Activated naive CD4-positive, alpha-beta T cell treated with anti-CD3 and anti-CD28 coated beads for 36 hours (primary cell): ENCODE measurements at regions not wholly inside any gene's neighbourhood (a gene's known extent, or its start where the extent isn't known, plus 50 kb on each side); places are given as distances from the start of the nearest gene placed in this dataset.

Source experiments
- CTCF ChIA-PET: fragments of 350-600 bp; sonication (Branson Sonifier 250); formaldehyde crosslinking; loops from one replicate; lab custom pipeline; 2021; ENCODE audit warnings: antibody characterized with exemption; lab: Charles Lee
- DNase-seq: peaks from one replicate; pipeline ENCODE4 v3.0.0-alpha.2; 2020
- H3K27ac Mint-ChIP-seq: one replicate; pipeline ENCODE4 v1.8.0; 2021; ENCODE audit warnings: mild to moderate bottlenecking, mixed read lengths
- H3K27me3 Mint-ChIP-seq: one replicate; pipeline ENCODE4 v1.8.0; 2021; ENCODE audit warnings: low read depth, mixed read lengths
- H3K36me3 Mint-ChIP-seq: one replicate; pipeline ENCODE4 v1.8.0; 2021; ENCODE audit warnings: low read depth, mixed read lengths
- H3K4me1 Mint-ChIP-seq: one replicate; pipeline ENCODE4 v1.8.0; 2021; ENCODE audit warnings: low read depth, mixed read lengths
- H3K4me3 Mint-ChIP-seq: one replicate; pipeline ENCODE4 v1.8.0; 2021; ENCODE audit warnings: mild to moderate bottlenecking, moderate library complexity, mixed read lengths
- H3K9me3 Mint-ChIP-seq: one replicate; pipeline ENCODE4 v1.8.0; 2021; ENCODE audit warnings: mixed read lengths
- intact Hi-C: fragments of 100-400 bp; cut with micrococcal nuclease; formaldehyde crosslinking; loops from one replicate; pipeline ENCODE4 v1.15.1; 2023

DNA sequence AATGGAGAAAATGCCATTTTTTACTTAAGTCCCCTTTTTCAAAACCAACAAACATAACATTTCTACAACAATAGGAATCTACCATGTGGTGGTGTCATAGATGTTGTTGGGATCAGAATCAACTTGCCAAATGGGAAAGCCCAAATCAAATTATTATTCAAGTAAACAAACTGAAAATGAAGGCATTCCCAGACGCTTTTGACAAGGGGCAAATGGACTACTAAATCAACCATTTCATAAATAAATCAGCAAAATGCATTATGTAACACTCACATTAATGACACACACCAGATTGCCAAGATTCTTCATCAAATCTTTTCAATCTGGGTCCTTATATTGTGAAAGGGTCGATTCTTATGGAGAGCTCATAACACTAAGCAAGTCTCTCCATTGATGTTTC lies 375.6 kb downstream of the KIF16B start:
- H3K4me1 Mint-ChIP-seq, result no peaks in the 10 kb centered on the region
- DNase-seq, result no peak
- intact Hi-C loops, result no loop called here
- H3K27ac Mint-ChIP-seq, result no peak overlapping the region
- H3K4me3 Mint-ChIP-seq, result no peak overlapping the region
- no peaks in the 10 kb centered on the region for H3K27me3 Mint-ChIP-seq
- CTCF ChIA-PET, result no interaction called here
- no peaks in the 10 kb centered on the region for H3K36me3 Mint-ChIP-seq
- no peaks in the 10 kb centered on the region for H3K9me3 Mint-ChIP-seq

DNA sequence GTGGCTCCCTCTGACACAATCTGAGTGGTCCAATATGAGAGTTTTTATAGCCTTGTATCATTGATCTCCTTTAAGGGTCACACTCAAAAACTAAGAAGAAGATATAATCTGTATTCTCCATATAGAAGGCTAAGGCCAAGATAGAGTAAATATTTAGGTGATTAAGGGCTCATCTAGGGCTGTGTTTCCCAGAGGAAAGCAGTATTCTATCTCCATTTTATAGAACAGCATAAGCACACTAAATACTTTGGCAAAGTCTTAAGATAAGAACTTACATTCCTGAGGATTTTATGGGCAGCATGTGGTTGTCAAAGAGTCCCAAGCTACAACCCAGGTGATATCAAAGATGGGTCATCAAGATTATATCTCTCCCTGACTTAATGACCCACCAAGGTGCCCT lies 377.6 kb downstream of the KIF16B start:
- intact Hi-C loops, result no loop called here
- H3K9me3 Mint-ChIP-seq, result no peaks in the 10 kb centered on the region
- H3K27ac Mint-ChIP-seq, result no peak overlapping the region
- no peaks in the 10 kb centered on the region for H3K4me1 Mint-ChIP-seq
- no peak overlapping the region for H3K4me3 Mint-ChIP-seq
- DNase-seq, result no peak
- H3K27me3 Mint-ChIP-seq, result no peaks in the 10 kb centered on the region
- CTCF ChIA-PET, result no interaction called here
- no peaks in the 10 kb centered on the region for H3K36me3 Mint-ChIP-seq

DNA sequence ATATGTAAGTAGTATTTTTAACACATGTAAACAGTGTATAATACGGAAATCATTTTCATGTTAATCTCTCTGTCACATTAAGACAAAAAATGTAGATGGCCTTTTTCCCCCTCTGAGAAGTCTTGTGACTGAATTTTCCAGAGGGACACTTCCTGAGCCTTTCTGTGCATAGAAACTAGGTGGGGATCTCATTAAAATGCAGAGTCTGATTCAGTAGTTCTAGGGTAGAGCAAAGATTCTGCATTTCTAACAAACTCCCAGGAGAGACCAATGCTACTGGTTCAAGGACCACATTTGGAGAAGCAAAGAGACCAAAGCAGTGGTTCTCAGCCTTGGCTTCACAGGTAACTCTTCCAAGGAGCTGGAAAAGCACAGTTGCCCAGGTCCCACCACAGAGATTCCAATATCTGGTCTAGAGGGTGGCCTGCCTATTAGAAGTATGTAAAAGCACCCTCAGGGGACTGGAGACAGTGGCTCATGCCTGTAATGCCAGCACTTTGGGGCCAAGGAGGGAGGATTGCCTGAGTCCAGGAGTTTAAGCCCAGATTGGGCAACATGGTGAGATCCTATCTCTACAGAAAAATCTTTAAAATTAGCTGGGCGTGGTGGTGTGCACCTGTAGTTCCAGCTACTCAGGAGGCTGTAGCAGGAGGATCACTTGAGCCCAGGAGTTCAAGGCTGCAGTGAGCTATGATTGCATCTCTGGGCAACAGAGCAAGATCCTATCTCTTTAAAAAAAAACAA lies 378.5 kb downstream of the KIF16B start:
- CTCF ChIA-PET, result no interaction called here
- Mint-ChIP-seq H3K4me3 (no peak overlapping the region), H3K36me3 (no peaks in the 10 kb centered on the region), H3K4me1 (no peaks in the 10 kb centered on the region), H3K27ac (no peak overlapping the region), H3K9me3 (no peaks in the 10 kb centered on the region), H3K27me3 (no peaks in the 10 kb centered on the region)
- intact Hi-C loops, result no loop called here
- no peak for DNase-seq

- H3K4me1 Mint-ChIP-seq, result no peaks in the 10 kb centered on the region
- H3K27me3 Mint-ChIP-seq, result no peaks in the 10 kb centered on the region
- H3K27ac Mint-ChIP-seq, result no peak overlapping the region
- CTCF ChIA-PET, result no interaction called here
- H3K36me3 Mint-ChIP-seq, result no peaks in the 10 kb centered on the region
- no peak for DNase-seq
- no peak overlapping the region for H3K4me3 Mint-ChIP-seq
- intact Hi-C loops, result no loop called here
- H3K9me3 Mint-ChIP-seq, result no peaks in the 10 kb centered on the region
These were observed 381.8 kb downstream of the KIF16B start for GRCh38 chr20:16191496-16191895.

GRCh38 chr20:16189371-16189770 lies 383.9 kb downstream of the KIF16B start:
- Mint-ChIP-seq H3K4me3 (no peak overlapping the region), H3K9me3 (peaks cover 3% of the 10 kb centered on the region), H3K4me1 (no peaks in the 10 kb centered on the region), H3K27me3 (no peaks in the 10 kb centered on the region), H3K27ac (no peak overlapping the region), H3K36me3 (no peaks in the 10 kb centered on the region)
- intact Hi-C loops, result no loop called here
- DNase-seq, result no peak
- CTCF ChIA-PET, result no interaction called here

DNA sequence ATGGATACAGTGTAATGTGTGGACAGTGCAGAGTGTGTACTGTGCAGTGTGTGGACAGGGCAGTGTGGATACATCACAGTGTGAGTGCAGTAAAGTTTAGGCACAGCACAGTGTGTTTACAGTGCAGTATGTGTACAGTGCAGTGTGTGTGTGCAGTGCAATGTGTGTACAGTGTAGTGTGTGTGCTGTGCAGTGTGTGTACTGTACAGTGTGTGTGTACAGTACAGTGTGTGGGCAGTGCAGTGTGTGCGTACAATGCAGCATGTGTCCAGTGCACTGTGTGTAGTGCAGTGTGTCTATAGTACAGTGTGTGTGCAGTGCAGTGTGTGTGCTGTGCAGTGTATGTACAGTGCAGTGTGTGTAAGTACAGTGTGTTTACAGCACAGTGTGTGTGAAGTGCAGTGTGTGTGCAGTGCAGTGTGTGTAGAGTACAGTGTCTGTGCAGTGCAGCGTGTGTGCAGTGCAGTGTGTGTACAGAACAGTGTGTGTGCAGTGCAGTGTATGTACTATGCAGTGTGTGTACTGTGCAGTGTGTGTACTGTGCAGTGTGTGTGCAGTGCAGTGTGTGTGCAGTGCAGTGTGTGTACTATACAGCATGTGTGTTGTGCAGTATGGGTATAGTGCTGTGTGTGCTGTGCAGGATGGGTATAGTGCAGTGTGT lies 385.2 kb downstream of the KIF16B start:
- H3K27me3 Mint-ChIP-seq, result no peaks in the 10 kb centered on the region
- H3K9me3 Mint-ChIP-seq, result peaks cover 3% of the 10 kb centered on the region
- DNase-seq, result no peak
- H3K4me3 Mint-ChIP-seq, result no peak overlapping the region
- H3K36me3 Mint-ChIP-seq, result no peaks in the 10 kb centered on the region
- no peaks in the 10 kb centered on the region for H3K4me1 Mint-ChIP-seq
- intact Hi-C loops, result no loop called here
- no peak overlapping the region for H3K27ac Mint-ChIP-seq
- CTCF ChIA-PET, result no interaction called here

DNA sequence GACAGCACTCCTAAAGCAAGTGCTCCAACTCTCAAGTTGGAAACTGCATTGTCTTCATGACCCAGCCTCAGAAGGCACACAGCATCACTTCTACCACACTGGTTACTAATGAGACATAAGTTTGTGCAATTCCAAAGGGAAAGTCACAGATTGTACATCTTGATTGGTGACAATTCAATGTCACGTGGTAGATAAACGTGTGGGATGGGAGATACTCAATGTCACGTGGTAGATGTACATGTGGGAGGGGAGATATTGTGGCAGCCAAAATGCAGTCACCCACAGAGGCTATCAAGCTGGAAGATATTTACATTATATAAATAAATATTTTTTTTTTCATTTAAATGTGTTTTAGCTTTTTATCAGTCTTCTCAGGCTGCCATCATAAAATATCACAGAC lies 393.3 kb downstream of the KIF16B start:
- H3K4me3 Mint-ChIP-seq, result no peak overlapping the region
- DNase-seq, result no peak
- H3K4me1 Mint-ChIP-seq, result no peaks in the 10 kb centered on the region
- no peak overlapping the region for H3K27ac Mint-ChIP-seq
- CTCF ChIA-PET, result no interaction called here
- peaks cover 5% of the 10 kb centered on the region for H3K9me3 Mint-ChIP-seq
- intact Hi-C loops, result no loop called here
- no peaks in the 10 kb centered on the region for H3K27me3 Mint-ChIP-seq
- H3K36me3 Mint-ChIP-seq, result no peaks in the 10 kb centered on the region

- no peaks in the 10 kb centered on the region for H3K4me1 Mint-ChIP-seq
- intact Hi-C loops, result no loop called here
- CTCF ChIA-PET, result interaction anchor here (0.7 kb wide), 1 partner anchor 255 kb away, joined by 3 read pairs; no protein-coding TSS in a partner anchor
- H3K27me3 Mint-ChIP-seq, result no peaks in the 10 kb centered on the region
- no peak for DNase-seq
- H3K4me3 Mint-ChIP-seq, result no peak overlapping the region
- no peak overlapping the region for H3K27ac Mint-ChIP-seq
- peaks cover 5% of the 10 kb centered on the region for H3K9me3 Mint-ChIP-seq
- no peaks in the 10 kb centered on the region for H3K36me3 Mint-ChIP-seq
These were observed 393.9 kb downstream of the KIF16B start for GRCh38 chr20:16179371-16179770.

DNA sequence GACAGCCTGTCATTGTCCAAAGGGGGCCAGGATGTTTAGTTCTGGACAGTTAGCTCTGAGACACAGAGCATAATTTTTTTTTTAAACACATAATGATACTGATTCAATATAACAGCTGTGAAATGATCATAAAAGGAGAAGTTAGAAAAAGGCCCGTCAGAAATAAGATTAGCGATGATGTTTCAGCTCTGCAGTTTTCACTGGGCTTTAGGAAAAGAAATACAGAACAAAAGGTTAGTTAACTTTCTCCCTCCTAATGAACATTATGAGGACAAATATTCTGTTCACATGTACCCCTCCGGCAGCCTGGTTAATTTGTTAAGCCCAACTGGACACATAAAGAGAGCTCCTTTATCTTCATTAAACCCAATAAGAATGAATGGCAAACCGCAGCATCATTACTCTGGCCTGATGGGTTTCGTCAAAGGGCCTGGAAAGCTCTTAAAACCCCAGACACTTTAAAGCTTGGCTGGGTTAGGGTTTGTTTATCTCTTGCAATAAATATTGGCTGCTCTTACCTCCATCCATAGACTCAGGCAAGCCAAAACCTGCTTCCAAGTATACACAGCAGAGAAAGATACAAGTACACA lies 394.6 kb downstream of the KIF16B start:
- Mint-ChIP-seq H3K4me3 (no peak overlapping the region), H3K27me3 (peaks cover 3% of the 10 kb centered on the region), H3K4me1 (no peaks in the 10 kb centered on the region), H3K9me3 (peaks cover 5% of the 10 kb centered on the region), H3K27ac (no peak overlapping the region), H3K36me3 (no peaks in the 10 kb centered on the region)
- CTCF ChIA-PET, result interaction anchor here (0.7 kb wide), 2 partner anchors 100 to 256 kb away, joined by 3 read pairs; no protein-coding TSS in a partner anchor
- DNase-seq, result no peak
- intact Hi-C loops, result no loop called here

- Mint-ChIP-seq H3K4me3 (no peak overlapping the region), H3K27ac (no peak overlapping the region), H3K36me3 (no peaks in the 10 kb centered on the region), H3K4me1 (no peaks in the 10 kb centered on the region), H3K27me3 (peaks cover 3% of the 10 kb centered on the region), H3K9me3 (peaks cover 5% of the 10 kb centered on the region)
- intact Hi-C loops, result no loop called here
- no peak for DNase-seq
- CTCF ChIA-PET, result no interaction called here
These were observed 397.8 kb downstream of the KIF16B start for GRCh38 chr20:16175322-16175961.

- H3K36me3 Mint-ChIP-seq, result no peaks in the 10 kb centered on the region
- H3K4me1 Mint-ChIP-seq, result no peaks in the 10 kb centered on the region
- no peak overlapping the region for H3K27ac Mint-ChIP-seq
- CTCF ChIA-PET, result no interaction called here
- DNase-seq, result no peak
- H3K4me3 Mint-ChIP-seq, result no peak overlapping the region
- peaks cover 3% of the 10 kb centered on the region for H3K9me3 Mint-ChIP-seq
- peaks cover 3% of the 10 kb centered on the region for H3K27me3 Mint-ChIP-seq
- intact Hi-C loops, result no loop called here
These were observed 398.9 kb downstream of the KIF16B start for GRCh38 chr20:16174311-16174710.

DNA sequence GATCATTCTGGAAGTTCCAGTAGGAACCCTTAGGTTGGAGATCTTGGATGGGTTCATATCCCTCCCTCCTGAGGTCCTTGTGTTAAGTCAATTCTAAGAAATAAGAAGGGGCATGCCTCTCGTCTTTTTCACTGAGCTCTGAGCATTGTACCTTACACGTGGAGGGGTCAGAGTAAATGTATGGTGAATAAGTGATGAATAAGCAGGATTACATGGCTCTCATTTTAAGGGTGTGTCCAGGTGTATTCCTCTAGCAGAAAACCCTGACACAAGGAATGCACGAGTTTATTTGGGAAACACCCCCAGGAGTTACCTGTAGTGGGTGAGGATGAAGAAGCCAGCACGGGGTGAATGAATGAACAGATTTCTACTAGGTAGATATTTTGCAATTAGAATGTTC lies 400.2 kb downstream of the KIF16B start:
- H3K36me3 Mint-ChIP-seq, result no peaks in the 10 kb centered on the region
- H3K4me1 Mint-ChIP-seq, result no peaks in the 10 kb centered on the region
- CTCF ChIA-PET, result no interaction called here
- no peak overlapping the region for H3K27ac Mint-ChIP-seq
- intact Hi-C loops, result no loop called here
- DNase-seq, result no peak
- no peak overlapping the region for H3K4me3 Mint-ChIP-seq
- peaks cover 6% of the 10 kb centered on the region for H3K27me3 Mint-ChIP-seq
- peaks cover 3% of the 10 kb centered on the region for H3K9me3 Mint-ChIP-seq
